ENCODE measurements at regions not wholly inside any gene's neighbourhood (a gene's known extent, or its start where the extent isn't known, plus 50 kb on each side); places are given as distances from the start of the nearest gene placed in this dataset.

GRCh38 chr22:49347376-49347775 lies 480.3 kb downstream of the BRD1 start:
- TF ChIP-seq POLR2AphosphoS5 (IDR thresholded peaks at IDR 0.05), result no peak
- no peak for TF ChIP-seq POLR2A (IDR thresholded peaks at IDR 0.05)
